GM19328 (cell line): ENCODE measurements at regions not wholly inside any gene's neighbourhood (a gene's known extent, or its start where the extent isn't known, plus 50 kb on each side); places are given as distances from the start of the nearest gene placed in this dataset.
"Not testable (repeated sequence)": the region's sequence is repeated elsewhere in the genome, so short reads cannot be mapped to it uniquely, and the experiment has no call there.

ENCODE experiments used
- ATAC-seq: cut with Tn5 transposase; IDR thresholded peaks from one replicate; pipeline ENCODE4 v1.9.1; 2021; ENCODE audit warnings: mild to moderate bottlenecking, moderate library complexity; ENCODE audit not compliant: unreplicated experiment

DNA sequence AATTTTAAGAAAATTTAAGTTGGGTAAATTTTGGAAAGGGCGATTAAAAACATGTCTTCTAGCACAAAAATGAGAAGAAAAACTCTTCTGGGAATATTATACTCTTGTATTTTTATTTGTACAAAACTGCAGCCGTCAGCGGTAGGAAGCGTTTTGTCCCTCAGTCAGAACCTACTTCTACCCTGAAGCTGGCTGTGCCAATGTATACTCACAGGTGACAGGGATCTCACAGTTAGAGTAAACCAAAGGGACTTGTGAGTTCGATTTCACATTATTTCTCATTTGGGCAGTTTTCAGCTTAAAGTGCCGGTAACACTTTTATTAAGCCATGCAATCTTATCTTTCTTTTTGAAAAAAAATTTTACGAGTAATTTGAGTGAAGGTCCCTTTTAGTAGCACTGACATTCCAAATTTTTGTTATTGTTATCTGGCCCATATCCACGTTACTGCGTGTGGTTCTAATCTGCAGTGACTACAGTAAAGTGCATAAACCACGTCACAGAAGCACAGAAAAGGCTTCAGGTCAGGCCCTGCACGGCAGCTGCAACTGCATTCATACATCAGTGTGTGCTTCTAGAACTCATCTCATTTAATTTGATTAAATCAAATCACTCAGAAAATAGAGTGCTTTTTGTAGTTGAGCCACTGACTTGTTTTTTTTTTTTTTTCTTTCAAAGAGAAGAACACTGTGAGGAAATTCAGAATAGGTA lies 387.3 kb downstream of the LIG4 start:
- ATAC-seq = no peak

DNA sequence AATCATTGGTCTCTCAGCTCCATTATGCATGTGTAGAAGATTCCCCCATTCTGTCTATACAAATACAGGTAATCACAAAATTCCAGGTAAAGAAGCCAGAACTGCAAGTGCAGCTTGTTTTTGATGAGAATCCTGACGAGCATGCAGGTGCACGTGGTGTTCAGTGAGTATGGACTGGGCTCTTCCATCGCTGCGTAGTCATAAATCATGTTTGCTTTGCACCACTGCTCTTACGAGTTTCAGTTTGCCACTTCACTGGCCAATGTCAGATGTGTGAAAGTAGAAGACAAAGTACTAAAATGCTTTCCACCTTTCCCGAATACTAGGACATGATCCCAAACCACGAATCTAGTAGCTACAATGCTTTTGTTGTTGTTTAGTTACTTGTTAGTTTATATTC lies 390.7 kb downstream of the LIG4 start:
- ATAC-seq = no peak

DNA sequence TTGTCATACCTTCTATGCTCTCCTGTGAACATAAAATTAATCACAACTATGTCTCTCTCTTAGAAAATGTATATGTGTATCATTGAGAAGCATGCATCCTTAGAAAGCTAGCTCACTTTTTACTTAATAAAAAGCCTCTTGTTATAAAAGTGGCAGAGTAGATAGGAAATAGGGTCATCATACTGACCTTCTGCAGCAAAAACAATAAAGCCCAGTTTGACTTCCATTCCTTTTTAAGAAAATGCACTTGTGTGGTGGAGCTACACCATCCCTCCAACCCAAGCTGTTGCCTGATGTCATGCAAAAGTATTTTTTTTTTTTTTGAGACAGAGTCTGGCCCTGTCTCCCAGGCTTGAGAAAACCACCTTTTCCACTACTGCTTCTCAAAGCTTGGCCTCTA lies 393.3 kb downstream of the LIG4 start:
- no peak for ATAC-seq

DNA sequence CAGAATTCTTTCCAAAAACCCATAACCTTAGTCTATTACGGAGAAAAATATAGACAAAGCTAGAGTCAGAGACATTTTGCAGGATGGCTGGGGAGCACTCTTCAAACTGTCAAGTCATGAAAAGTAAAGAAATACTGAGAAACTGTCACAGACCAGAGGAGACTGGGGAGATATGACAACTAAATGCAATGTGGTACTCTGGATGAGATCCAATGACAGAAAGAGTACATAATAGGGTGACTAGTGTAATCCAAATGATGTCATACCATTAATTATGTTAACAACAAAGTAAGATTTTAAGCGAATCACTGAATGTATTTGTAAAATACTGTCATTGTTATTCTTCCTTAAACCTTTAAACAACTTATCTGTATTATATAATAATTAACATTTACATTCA lies 393.8 kb downstream of the LIG4 start:
- ATAC-seq = no peak

DNA sequence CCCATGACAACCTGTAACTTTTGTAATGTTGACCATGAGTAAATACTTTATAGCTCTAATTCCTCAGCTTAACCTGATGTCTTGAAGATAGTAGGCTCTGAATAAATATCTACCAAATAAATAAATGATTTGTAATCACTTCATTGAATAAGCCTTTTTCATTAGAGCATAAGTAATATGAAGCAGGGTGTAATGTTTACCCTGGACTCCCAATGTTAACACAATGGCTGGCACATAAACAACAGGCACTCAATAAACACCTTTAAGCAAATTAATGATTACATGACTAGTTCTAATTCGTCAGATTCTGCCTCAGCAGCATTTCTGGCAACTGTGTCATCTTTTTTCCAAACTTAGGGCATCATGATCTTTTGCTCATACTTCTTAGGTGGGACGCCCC lies 396.3 kb downstream of the LIG4 start:
- ATAC-seq = no peak

DNA sequence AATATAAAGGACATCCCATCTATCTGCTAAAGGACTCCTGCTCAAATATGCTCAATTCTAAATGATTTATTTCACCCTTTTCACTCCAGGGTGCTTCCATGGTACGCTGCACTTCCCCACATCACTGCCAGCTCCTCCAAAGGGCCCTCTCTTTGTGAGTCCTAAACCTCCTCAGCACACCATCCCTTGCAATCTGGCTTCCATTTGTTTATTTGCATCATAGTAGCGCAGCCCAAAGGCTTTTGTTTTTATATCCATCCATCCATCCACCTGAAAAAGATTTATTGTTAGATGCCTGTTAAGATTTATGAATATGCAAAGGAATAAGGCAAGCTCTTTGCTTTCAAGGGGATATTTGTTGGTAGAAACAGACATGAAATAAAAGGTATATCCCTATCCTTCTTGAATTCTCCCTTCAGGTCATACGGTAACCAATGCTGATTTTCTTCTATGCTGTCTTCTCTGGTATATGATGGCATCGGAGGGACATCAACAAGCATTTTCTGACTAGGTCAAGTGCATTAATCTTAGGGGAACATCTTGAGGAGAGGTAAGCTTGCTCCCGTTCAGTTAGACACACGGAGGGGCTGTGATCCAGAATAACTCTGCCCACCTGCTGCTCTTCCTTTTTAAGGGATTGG lies 397.6 kb downstream of the LIG4 start:
- ATAC-seq = no peak

DNA sequence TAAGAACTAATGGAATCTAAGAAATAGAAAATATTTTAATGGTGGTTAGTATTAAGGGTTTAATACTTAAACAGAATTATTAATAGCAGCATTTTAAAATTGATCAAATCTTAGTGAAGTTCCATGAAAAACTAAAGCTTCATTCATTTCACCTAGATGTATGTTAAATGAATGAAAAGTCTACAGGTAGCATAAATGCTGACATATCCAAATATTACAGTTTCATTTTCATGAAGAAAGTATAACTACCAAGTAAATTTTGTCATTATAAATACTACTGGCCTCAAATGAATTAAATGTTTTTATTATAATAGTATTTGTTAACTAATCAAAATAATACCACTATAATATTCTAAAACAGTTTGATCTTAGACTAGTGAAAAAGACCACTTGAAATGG lies 403.3 kb downstream of the LIG4 start:
- ATAC-seq = no peak

DNA sequence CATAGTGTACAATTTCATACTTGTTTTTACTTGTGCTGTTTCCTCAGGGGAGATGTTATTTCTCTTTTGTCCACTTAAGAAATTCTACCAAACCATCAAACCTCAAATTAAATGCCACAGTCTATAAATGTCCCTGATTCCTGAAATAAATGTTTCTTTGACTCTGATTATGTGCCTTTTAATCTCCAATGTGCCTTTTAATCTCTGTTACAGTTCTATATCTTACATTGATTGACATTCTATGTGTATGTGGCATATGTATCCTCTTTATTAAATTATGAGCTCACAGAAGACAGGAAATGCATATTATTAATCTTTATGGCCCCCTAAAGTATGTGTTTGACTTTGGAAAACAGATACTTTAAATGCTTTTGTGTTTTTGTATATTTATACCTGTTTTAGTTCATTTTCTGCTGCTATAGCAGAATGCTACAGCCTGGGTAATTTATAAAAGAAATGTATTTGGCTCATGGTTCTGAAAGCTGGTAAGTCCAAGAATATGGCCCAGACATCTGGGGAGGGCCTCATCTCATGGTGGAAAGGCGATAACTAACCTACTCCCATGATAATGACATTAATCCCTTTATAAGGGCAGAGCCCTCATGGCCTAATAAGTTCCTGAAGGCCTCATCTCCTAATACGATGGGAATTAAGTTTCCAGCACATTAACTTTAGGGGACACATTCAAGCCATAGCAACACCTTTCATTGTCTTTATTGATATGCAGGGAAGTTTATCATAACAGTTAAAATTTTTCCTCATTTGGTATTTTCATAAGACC lies 403.9 kb downstream of the LIG4 start:
- no peak for ATAC-seq

DNA sequence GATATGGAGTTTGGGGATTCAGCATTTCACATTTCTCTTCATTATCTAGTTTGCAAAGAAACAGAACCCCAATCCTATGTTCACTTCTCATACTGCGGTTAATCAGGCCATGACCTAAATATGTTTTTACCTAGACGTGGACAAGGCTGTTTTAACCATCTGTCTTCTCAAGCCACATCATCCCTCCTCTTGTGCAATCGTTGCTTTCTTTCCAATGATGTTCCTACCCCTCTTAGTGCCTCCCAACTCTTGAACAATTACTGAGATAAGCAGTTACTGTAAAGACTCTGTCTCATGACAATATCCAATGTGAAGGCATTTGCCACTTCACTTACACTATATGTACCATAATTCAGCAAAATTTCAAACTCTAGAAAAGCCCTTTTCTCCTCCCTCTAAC lies 406.2 kb downstream of the LIG4 start:
- no peak for ATAC-seq

DNA sequence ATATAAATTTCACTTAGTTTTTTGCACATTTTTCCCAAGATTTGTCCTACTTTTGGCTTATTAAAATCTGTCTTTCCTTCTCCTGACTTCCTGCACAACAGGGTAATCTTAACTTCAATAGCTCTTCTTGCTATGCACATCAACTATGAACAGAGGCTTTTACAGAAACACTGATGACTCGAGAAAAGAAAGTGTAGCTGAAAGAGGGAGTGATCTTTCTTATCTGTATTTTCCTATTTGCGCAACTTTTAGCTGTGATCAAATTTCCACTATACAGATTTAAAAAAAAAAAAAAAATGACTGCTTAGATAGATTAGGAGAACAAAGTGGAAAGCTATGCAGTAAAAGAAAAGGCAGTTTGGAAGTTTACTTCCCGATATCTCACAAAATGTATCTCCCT lies 406.9 kb downstream of the LIG4 start:
- ATAC-seq = no peak

DNA sequence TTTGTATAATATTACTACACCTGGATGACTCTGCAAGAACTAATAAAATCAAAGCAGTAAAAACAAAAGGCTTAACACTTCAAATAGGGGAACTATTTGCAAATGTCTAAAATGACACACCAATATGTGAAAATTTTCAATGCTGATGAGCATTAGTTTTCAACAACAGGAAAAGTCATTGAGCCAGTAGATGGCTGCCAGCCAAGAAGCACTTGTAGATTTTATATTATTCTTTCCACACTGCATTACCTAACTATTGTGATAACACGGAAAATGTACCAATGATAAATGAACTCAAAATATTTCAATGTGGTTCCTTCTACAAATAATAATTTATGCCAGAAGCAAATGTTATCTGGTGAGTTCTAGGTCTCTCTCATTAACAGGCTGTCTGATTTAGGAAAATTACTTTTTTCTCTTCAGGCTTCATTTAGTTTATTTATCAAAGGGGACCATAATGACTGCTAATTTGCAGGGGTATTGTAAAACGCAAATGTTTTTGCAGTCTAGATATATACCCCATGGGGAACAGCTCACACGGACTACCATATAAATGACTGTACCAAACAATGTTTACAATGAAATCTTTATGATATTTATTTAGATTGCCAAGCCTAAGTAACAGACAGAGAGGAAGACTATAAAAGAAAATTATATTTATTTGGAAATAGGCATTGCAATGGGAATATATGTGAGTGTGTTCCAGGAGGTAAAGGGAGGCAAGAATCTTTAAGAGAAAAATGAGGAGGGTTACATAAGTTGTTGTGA lies 407.8 kb downstream of the LIG4 start:
- no peak for ATAC-seq

DNA sequence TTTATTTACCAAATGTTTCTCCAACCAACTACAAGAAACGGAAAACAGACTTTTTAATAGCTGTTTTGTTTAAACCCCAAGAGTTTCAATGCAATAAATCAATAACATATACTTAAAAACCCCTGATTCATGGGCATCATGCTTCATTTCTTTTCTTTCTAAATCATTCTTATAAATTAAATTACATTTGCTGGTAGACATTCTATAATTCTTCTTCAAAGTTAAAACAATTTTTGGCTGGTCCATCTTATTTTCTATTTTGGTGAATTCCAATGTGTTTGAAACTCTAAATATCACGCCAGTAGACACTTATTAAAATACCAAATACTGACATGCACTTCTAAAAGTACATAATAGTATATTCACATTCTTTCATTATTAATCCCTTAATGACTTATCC lies 408.6 kb downstream of the LIG4 start:
- ATAC-seq = no peak

DNA sequence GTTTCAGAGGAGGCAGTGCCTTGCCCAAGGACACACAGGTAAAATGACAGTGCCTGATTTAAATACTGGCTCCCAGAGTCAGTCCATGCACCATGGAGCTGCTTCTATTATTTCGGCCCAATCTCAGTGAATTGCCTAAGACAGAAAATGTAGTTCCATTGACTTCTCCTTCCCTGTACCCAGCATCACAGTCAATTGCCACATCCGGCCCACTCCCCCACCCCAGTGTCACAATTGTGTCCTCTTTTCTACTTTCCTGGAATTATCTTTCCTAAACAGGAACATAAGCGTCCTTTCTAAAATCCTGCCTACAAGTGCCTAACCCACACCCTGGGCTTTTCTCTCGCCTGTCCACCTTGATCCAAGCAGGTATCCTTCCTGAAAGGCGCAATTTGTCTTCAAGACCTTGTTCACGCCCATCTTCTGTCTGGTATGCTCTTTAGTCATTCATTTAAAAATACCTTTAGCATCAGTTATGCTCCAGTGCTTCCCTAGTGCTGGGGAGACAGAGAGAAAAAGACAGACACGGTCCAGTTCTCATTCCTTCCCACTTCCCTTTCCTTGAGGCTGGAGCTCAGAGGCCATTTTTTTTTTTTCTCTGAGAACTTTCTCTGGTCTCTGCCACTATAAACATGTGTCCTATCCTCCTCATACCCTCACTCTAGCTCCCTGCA lies 411.4 kb downstream of the LIG4 start:
- no peak for ATAC-seq

DNA sequence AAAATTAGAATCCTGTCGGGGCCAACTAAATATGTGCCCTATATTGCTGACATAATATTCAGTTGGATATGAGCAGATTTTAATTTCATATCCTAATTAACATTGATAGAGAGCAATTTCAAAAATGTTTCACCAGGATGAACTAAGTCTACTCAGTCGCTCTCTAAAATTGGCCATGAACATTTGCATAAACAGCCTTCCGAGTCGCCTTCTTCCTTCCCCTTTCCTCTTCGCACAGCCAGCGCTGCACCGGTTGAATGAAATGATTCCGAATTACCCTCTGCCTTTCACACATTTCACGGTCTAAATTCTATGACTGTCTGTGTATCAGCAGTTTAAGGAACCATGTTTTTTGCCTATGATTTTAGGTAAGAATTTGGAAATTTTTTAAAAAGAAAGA lies 413.7 kb downstream of the LIG4 start:
- ATAC-seq = no peak

DNA sequence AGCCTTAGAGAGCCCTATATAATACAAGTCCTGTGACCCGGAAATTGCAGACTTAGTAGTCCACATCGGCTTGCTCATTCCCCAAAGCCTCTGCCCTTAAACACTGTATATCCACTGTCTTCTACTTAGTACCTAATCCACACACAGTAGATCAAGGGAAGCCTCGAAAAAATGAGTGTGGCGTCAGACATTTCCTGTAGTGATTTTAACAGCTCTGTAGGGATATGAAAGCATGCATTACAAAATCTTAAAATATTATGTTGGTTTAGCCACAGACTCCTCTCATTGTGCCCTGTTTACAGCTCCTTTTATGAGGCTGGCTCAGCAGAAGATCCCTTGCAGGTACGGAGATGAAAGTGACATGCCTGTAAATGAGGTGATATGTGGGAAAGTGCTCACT lies 416.3 kb downstream of the LIG4 start:
- ATAC-seq = no peak

DNA sequence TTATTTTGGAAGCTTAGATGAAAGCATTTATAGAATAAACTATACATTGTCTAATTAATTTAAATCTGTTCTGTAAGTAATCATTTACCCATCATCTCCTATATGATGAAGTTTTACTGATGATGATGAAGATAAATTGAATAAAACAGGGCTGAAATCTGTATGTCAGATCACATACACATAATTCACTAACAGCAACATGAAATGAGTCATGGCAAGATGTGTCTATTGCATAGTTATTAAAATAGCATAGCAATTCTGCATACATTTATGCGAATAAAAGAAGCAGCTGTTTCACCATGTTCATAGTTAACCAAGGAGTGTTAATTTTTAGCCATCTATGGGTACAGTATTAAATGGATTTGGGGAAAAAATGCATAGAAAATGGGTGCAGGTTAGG lies 424.9 kb downstream of the LIG4 start:
- no peak for ATAC-seq

DNA sequence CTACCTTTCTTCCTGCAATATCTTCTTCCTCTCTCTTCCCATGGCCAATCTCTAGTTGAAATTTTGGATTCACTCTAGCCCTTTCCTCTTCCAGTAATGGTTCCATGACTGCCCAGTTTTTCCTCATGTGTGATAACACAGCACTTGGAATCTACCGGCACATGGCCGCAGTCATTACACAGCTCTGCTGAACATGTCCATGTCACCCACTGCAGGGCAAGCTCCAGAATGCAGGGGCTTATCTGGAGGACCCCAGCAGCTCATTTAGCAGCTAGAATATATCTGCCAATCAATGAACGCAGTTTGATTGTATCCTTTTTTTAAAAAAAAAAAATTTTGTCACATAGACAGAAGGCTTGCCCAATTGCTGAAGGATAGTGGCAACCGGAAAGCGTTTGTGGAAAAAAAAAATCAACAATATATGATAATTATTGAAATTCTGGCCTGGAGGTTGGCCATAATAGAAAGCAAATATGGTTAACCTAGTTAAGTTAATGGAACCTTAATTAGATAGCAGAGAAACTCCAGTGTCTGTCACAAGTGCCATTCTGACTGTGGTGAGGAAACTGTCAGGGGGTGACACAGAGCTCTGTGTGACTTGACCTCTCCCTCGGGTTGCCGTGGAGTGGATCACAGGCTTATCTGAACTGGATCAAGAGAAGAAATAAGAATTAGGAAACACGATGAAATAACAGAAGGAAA lies 426.7 kb downstream of the LIG4 start:
- ATAC-seq = no peak

DNA sequence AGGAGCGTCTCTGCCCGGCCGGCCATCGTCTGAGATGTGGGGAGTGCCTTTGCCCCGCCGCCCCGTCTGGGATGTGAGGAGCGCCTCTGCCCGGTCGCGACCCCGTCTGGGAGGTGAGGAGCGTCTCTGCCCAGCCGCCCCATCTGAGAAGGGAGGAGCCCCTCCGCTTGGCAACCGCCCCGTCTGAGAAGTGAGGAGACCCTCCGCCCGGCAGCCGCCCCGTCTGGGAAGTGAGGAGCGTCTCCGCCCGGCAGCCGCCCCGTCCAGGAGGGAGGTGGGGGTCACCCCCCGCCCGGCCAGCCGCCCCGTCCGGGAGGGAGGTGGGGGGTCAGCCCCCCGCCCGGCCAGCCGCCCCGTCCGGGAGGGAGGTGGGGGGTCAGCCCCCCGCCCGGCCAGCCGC lies 432.7 kb downstream of the LIG4 start:
- ATAC-seq = not testable (repeated sequence)

DNA sequence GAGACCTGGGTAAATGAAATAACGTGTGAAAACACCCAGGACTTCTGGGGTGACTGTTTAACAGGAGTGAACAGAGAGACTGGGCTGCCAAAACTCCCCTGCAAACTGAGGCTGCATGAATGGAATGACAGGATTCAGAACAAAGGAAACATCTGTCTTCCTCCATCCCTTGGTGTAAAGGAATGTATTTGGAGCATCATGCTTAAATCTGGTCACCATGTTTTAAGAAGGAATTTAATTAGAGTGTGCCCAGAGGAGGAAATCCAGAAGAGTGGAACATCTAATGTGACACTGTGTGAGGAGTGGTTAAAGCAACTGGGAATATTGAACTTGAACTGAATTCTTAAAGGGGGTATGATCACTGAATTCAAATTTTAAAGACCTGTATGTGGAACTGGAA lies 437.2 kb downstream of the LIG4 start:
- no peak for ATAC-seq

DNA sequence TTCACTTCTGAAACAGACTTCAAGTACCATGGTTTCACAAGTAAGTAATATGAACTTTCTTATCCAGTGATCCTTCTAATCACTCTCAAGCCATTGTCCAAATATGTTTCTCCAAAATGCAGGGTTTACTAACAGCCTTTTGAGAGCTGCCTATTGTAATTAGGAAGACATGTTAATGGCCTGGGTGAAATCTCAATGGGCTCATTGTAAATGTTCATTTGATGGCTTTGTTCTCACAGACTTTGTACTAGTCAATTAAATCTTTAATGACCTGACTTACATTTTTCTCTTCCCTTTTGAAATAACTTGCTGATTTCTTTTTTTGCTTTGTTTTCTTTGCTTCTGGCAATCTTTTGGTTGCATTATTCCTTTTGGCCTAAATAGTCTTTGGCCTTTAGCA lies 444.8 kb downstream of the LIG4 start:
- ATAC-seq = no peak
